SK-N-SH treated with all-trans-retinoic acid at 6 μM for 48 hours (cell line): ENCODE measurements at regions not wholly inside any gene's neighbourhood (a gene's known extent, or its start where the extent isn't known, plus 50 kb on each side); places are given as distances from the start of the nearest gene placed in this dataset.

Source experiments
- ATAC-seq: fragments of 200-7000 bp; cut with Tn5 transposase; 3 replicates; pipeline ENCODE4 v1.9.1; 2020; ENCODE audit warnings: mild to moderate bottlenecking, moderate library complexity
- CREB5 ChIP-seq: fragments of 250-450 bp; sonication (Bioruptor Pico); IDR thresholded peaks from 2 replicates; pipeline ENCODE4 v1.5.1; 2020; ENCODE audit warnings: low read depth, mild to moderate bottlenecking, moderate library complexity
- CSDC2 ChIP-seq: fragments of 250-450 bp; sonication (Bioruptor Pico); IDR thresholded peaks from 2 replicates; pipeline ENCODE4 v1.5.0; 2020; ENCODE audit warnings: mild to moderate bottlenecking, moderate library complexity
- CSRNP3 ChIP-seq: fragments of 250-450 bp; sonication (Bioruptor Pico); IDR thresholded peaks from 2 replicates; pipeline ENCODE4 v1.5.1; 2021; ENCODE audit warnings: mild to moderate bottlenecking, moderate library complexity
- ESRRG ChIP-seq: fragments of 250-450 bp; sonication (Bioruptor Pico); IDR thresholded peaks from 2 replicates; pipeline ENCODE4 v1.6.1; 2021; ENCODE audit warnings: mild to moderate bottlenecking
- ISL1 ChIP-seq: fragments of 250-450 bp; sonication (Bioruptor Pico); IDR thresholded peaks from 2 replicates; pipeline ENCODE4 v2.1.2; 2022; ENCODE audit warnings: mild to moderate bottlenecking, moderate library complexity
- OSR1 ChIP-seq: fragments of 250-450 bp; sonication (Bioruptor Pico); IDR thresholded peaks from 2 replicates; pipeline ENCODE4 v1.8.0; 2022; ENCODE audit warnings: moderate library complexity, mild to moderate bottlenecking, inconsistent platforms
- PATZ1 ChIP-seq: fragments of 250-450 bp; sonication (Bioruptor Pico); IDR thresholded peaks from 2 replicates; pipeline ENCODE4 v1.8.0; 2020; ENCODE audit warnings: mild to moderate bottlenecking, moderate library complexity, borderline replicate concordance
- PPARA ChIP-seq: fragments of 250-450 bp; sonication (Bioruptor Pico); IDR thresholded peaks from 2 replicates; pipeline ENCODE4 v1.5.0; 2020; ENCODE audit warnings: mild to moderate bottlenecking, borderline replicate concordance
- RARB ChIP-seq: fragments of 250-450 bp; sonication (Bioruptor Pico); IDR thresholded peaks from 2 replicates; pipeline ENCODE4 v1.8.0; 2021; ENCODE audit warnings: mild to moderate bottlenecking, moderate library complexity
- SNAI2 ChIP-seq: fragments of 250-450 bp; sonication (Bioruptor Pico); IDR thresholded peaks from 2 replicates; pipeline ENCODE4 v1.5.0; 2020; ENCODE audit warnings: mild to moderate bottlenecking, moderate library complexity
- TCF4 ChIP-seq: fragments of 250-450 bp; sonication (Bioruptor Pico); IDR thresholded peaks from 2 replicates; pipeline ENCODE4 v1.8.0; 2021; ENCODE audit warnings: mild to moderate bottlenecking, moderate library complexity, borderline replicate concordance
- TSHZ2 ChIP-seq: fragments of 250-450 bp; sonication (Bioruptor Pico); IDR thresholded peaks from 2 replicates; pipeline ENCODE4 v1.5.0; 2020; ENCODE audit warnings: mild to moderate bottlenecking, moderate library complexity
- ZC3H10 ChIP-seq: fragments of 250-450 bp; sonication (Bioruptor Pico); IDR thresholded peaks from 2 replicates; pipeline ENCODE4 v1.5.1; 2021; ENCODE audit warnings: mild to moderate bottlenecking, moderate library complexity
- ZFP3 ChIP-seq: fragments of 250-450 bp; sonication (Bioruptor Pico); IDR thresholded peaks from 2 replicates; pipeline ENCODE4 v1.5.0; 2020; ENCODE audit warnings: mild to moderate bottlenecking, moderate library complexity
- ZFP30 ChIP-seq: fragments of 450-650 bp; formaldehyde crosslinking; IDR thresholded peaks from 2 replicates; pipeline ENCODE4 v1.5.0; 2022; ENCODE audit warnings: mild to moderate bottlenecking, moderate library complexity
- ZNF565 ChIP-seq: fragments of 450-650 bp; formaldehyde crosslinking; conservative IDR thresholded peaks from 2 replicates; pipeline ENCODE4 v1.5.0; 2020; ENCODE audit warnings: low read depth, mild to moderate bottlenecking, moderate library complexity
- ZNF70 ChIP-seq: fragments of 450-650 bp; formaldehyde crosslinking; IDR thresholded peaks from 2 replicates; pipeline ENCODE4 v1.5.0; 2020; ENCODE audit warnings: mild to moderate bottlenecking, moderate library complexity
- ZNF8 ChIP-seq: fragments of 450-650 bp; formaldehyde crosslinking; IDR thresholded peaks from 2 replicates; pipeline ENCODE4 v1.5.0; 2020; ENCODE audit warnings: mild to moderate bottlenecking, moderate library complexity
- TF ChIP-seq, protein P1 (sequence below): fragments of 250-450 bp; sonication (Bioruptor Pico); IDR thresholded peaks from 2 replicates; pipeline ENCODE4 v1.8.0; 2021; ENCODE audit warnings: low read depth, mild to moderate bottlenecking, moderate library complexity, borderline replicate concordance

GRCh38 chrX:139201924-139202323 is 328.6 kb upstream of the F9 start:
- TF ChIP-seq PPARA (CRISPR knock-in tag) (no peak), TCF4 (no peak), ZNF70 (no peak), CSRNP3 (no peak), ZNF565 (CRISPR knock-in tag) (no peak)
- no peak for ATAC-seq

- no peak for ATAC-seq
- TF ChIP-seq SNAI2 (CRISPR knock-in tag): no peak
- no peak for TF ChIP-seq ZC3H10
- TF ChIP-seq PATZ1: no peak
- no peak for TF ChIP-seq ZNF8 (CRISPR knock-in tag)
- TF ChIP-seq CSDC2 (CRISPR knock-in tag): no peak
- no peak for TF ChIP-seq RARB (CRISPR knock-in tag)
- no peak for TF ChIP-seq ZNF70
- no peak for TF ChIP-seq TSHZ2 (CRISPR knock-in tag)
- TF ChIP-seq PPARA (CRISPR knock-in tag): no peak
Observed at GRCh38 chrX:139200793-139201192, 329.7 kb upstream of the F9 start.

DNA sequence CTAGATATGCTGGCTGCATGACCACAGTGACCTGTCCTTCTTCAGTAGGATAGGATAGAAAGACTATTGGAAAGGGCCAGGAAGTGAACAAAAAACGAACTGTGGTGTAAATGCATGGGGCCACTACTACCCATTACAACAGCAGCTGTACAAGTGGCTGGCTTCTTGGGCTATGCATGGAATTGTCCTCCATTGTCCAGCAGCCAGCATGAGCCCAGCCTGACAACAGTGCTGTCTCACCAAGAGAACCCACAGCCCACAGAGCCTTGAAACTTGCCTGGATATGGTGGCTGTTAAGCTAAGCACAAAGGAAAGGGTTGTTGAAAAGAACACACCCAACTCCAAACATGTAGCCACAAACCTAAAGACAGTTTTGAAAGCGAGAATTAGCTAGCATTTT is 330.2 kb upstream of the F9 start:
- TF ChIP-seq ZC3H10: no peak
- TF ChIP-seq CREB5 (CRISPR knock-in tag): no peak
- TF ChIP-seq ZFP30 (CRISPR knock-in tag): no peak
- no peak for ATAC-seq

DNA sequence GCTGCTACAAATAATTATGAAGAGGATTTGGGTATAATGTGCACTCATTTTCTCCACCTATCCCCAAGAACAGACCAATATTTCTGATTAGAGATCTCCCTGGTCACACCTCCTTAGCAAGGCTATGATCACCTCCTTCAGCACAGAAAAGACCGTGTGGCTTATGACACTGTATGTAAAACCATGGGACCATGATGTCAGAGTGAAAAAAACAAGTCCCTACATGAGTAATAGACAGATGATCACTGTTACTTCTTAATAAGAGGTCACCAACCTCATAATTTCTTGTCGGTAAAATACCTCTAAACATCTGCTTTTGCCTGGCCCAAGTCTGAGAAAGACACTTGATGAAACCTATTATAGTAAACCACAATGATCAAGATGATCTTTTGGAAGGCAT is 330.6 kb upstream of the F9 start:
- TF ChIP-seq PATZ1 (no peak), SNAI2 (CRISPR knock-in tag) (no peak), CSDC2 (CRISPR knock-in tag) (no peak), CREB5 (CRISPR knock-in tag) (no peak), TSHZ2 (CRISPR knock-in tag) (no peak), ZNF70 (no peak), RARB (CRISPR knock-in tag) (no peak), ZC3H10 (no peak), ZFP3 (CRISPR knock-in tag) (no peak), ISL1 (CRISPR knock-in tag) (no peak), OSR1 (CRISPR knock-in tag) (no peak), ZFP30 (CRISPR knock-in tag) (no peak), ESRRG (no peak), ZNF8 (CRISPR knock-in tag) (no peak)
- TF ChIP-seq, protein P1, sequence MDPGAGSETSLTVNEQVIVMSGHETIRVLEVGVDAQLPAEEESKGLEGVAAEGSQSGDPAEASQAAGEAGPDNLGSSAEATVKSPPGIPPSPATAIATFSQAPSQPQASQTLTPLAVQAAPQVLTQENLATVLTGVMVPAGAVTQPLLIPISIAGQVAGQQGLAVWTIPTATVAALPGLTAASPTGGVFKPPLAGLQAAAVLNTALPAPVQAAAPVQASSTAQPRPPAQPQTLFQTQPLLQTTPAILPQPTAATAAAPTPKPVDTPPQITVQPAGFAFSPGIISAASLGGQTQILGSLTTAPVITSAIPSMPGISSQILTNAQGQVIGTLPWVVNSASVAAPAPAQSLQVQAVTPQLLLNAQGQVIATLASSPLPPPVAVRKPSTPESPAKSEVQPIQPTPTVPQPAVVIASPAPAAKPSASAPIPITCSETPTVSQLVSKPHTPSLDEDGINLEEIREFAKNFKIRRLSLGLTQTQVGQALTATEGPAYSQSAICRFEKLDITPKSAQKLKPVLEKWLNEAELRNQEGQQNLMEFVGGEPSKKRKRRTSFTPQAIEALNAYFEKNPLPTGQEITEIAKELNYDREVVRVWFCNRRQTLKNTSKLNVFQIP: no peak
- no peak for ATAC-seq
